IMR-90 (cell line): ENCODE measurements at regions not wholly inside any gene's neighbourhood (a gene's known extent, or its start where the extent isn't known, plus 50 kb on each side); places are given as distances from the start of the nearest gene placed in this dataset.

Source experiments
- BHLHE40 ChIP-seq: fragments of 150-350 bp; IDR thresholded peaks from 2 replicates; pipeline ENCODE4 v1.6.1; 2016; ENCODE audit warnings: mild to moderate bottlenecking, low read depth, low read length
- CEBPB ChIP-seq: IDR thresholded peaks from 2 replicates; pipeline ENCODE4 v1.6.1; 2012; ENCODE audit warnings: low read depth, low read length, improper control_type of control experiment
- FOS ChIP-seq: fragments of 150-350 bp; IDR thresholded peaks from 2 replicates; pipeline ENCODE4 v1.6.1; 2016; ENCODE audit warnings: low read depth, low read length
- POLR2A ChIP-seq: IDR thresholded peaks from 2 replicates; pipeline ENCODE4 v1.6.1; 2012; ENCODE audit warnings: mild to moderate bottlenecking, low read depth, low read length
- RAD21 ChIP-seq: IDR thresholded peaks from 2 replicates; pipeline ENCODE4 v1.6.1; 2012; ENCODE audit warnings: low read length, improper control_type of control experiment
- TF ChIP-seq, protein P1 (sequence below): fragments of 150-350 bp; IDR thresholded peaks from 2 replicates; pipeline ENCODE4 v1.6.1; 2017; ENCODE audit warnings: mild to moderate bottlenecking, antibody characterized with exemption, low read length, low read depth
- TF ChIP-seq, protein P2 (sequence below): conservative IDR thresholded peaks from 2 replicates; pipeline ENCODE4 v1.5.1; 2012; ENCODE audit warnings: mild to moderate bottlenecking, low read depth, low read length, improper control_type of control experiment

DNA sequence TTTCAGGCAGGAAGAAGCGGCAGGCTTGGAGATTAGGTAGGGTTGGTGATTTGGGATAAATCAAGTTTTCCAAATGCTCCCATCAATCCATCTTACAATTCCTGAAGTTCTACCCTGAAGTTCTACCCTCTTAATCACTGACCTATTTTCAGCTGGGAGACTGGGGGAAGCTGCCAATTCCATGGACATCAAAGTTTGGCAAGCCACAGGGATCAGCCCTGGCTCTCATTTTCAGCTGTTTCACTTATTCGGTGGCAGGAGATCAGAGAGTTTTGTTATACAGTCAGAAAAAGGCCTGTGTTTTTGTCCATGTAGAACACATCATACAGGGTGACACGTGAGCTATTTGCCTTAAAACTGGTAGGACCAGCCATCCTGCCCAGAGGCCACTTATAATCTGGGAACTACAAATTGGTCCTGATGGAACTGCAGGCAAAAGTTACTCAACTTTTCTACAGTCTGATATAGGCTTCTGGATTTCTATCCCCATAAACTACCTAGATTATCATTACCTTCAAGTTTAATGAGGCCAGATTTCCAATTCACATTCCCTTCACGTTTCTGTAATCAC, 112.9 kb upstream of the ZNF746 start:
- TF ChIP-seq, protein P1, sequence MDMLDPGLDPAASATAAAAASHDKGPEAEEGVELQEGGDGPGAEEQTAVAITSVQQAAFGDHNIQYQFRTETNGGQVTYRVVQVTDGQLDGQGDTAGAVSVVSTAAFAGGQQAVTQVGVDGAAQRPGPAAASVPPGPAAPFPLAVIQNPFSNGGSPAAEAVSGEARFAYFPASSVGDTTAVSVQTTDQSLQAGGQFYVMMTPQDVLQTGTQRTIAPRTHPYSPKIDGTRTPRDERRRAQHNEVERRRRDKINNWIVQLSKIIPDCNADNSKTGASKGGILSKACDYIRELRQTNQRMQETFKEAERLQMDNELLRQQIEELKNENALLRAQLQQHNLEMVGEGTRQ: no peak
- TF ChIP-seq FOS (no peak), RAD21 (no peak), POLR2A (no peak), BHLHE40 (no peak), CEBPB (no peak)
- TF ChIP-seq, protein P2, sequence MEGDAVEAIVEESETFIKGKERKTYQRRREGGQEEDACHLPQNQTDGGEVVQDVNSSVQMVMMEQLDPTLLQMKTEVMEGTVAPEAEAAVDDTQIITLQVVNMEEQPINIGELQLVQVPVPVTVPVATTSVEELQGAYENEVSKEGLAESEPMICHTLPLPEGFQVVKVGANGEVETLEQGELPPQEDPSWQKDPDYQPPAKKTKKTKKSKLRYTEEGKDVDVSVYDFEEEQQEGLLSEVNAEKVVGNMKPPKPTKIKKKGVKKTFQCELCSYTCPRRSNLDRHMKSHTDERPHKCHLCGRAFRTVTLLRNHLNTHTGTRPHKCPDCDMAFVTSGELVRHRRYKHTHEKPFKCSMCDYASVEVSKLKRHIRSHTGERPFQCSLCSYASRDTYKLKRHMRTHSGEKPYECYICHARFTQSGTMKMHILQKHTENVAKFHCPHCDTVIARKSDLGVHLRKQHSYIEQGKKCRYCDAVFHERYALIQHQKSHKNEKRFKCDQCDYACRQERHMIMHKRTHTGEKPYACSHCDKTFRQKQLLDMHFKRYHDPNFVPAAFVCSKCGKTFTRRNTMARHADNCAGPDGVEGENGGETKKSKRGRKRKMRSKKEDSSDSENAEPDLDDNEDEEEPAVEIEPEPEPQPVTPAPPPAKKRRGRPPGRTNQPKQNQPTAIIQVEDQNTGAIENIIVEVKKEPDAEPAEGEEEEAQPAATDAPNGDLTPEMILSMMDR: no peak
